ENCODE measurements at regions not wholly inside any gene's neighbourhood (a gene's known extent, or its start where the extent isn't known, plus 50 kb on each side); places are given as distances from the start of the nearest gene placed in this dataset.

GRCh38 chr15:46768287-46768686 is 949.0 kb upstream of the SEMA6D start:
- Histone ChIP-seq H3K14ac (ENCODE audit: insufficient read length) (no peak overlapping the region), H3K9ac (replicated peaks in 1 of 4; ENCODE audit: extremely low read depth in 1 of 4, low read depth in 3 of 4, low read length in 3 of 4) (no peak overlapping the region), H3K23ac (ENCODE audit: insufficient read length) (no peak overlapping the region), H2BK120ac (replicated peaks; ENCODE audit: low read depth, low read length) (no peak overlapping the region), H4K5ac (ENCODE audit: insufficient read length, low read depth, low read length) (no peak overlapping the region), H3K27me3 (replicated peaks in 1 of 4; ENCODE audit: control insufficient read depth in 3 of 4, extremely low read depth in 1 of 4, insufficient read depth in 3 of 4, low read length in 3 of 4) (no peaks in the 10 kb centered on the region), H3K18ac (ENCODE audit: extremely low read depth, low read length) (no peak overlapping the region), H3K9me3 (ENCODE audit: insufficient read depth in 2 of 2, low read depth in 1 of 2, low read length in 1 of 2) (peaks cover 12 to 16% of the 10 kb centered on the region in 2 experiments), H2AFZ (ENCODE audit: low read length) (no peak overlapping the region), H4K91ac (replicated peaks; ENCODE audit: insufficient read length, low read length) (no peak overlapping the region), H3K4me2 (ENCODE audit: insufficient read depth in 1 of 2, low read depth in 2 of 2, low read length in 2 of 2) (no peak overlapping the region), H4K20me1 (replicated peaks in 1 of 2; ENCODE audit: control insufficient read depth in 1 of 2, insufficient read depth in 2 of 2, low read length in 2 of 2) (no peaks in the 10 kb centered on the region), H3K79me2 (ENCODE audit: control insufficient read depth in 1 of 2, insufficient read depth in 2 of 2, low read length in 2 of 2) (no peaks in the 10 kb centered on the region), H3K4ac (replicated peaks; ENCODE audit: insufficient read length, low read depth, low read length) (no peak overlapping the region), H2BK5ac (ENCODE audit: low read depth, low read length) (no peak overlapping the region), H3K23me2 (ENCODE audit: low read depth, low read length) (no peaks in the 10 kb centered on the region), H3K4me3 (ENCODE audit: extremely low read depth in 1 of 4, insufficient read depth in 2 of 4, low read depth in 3 of 4, low read length in 4 of 4) (no peak overlapping the region), H2BK12ac (ENCODE audit: low read depth, low read length) (no peak overlapping the region), H3K36me3 (ENCODE audit: control insufficient read depth in 2 of 4, insufficient read depth in 4 of 4, low read length in 3 of 4) (peaks cover 0 to 3% (median 0%) of the 10 kb centered on the region in 4 experiments; a peak in 1 of 8 replicates), H3K79me1 (ENCODE audit: low read depth, low read length) (no peaks in the 10 kb centered on the region), H3K27ac (ENCODE audit: low read depth, low read length) (no peak overlapping the region), H3K4me1 (replicated peaks in 1 of 4; ENCODE audit: control insufficient read depth in 3 of 4, insufficient read depth in 4 of 4, low read length in 3 of 4) (no peaks in the 10 kb centered on the region), H3K56ac (replicated peaks; ENCODE audit: insufficient read length, low read depth, low read length) (no peak overlapping the region), H2BK15ac (ENCODE audit: low read length) (no peak overlapping the region), H2AK5ac (ENCODE audit: low read depth, low read length) (no peak overlapping the region), H2BK20ac (ENCODE audit: low read length) (no peak overlapping the region), H4K8ac (ENCODE audit: extremely low read depth, insufficient read depth, low read length) (no peak overlapping the region)
- CTCF ChIA-PET (ENCODE audit: partially characterized antibody) = no interaction called here
- POLR2A ChIA-PET (ENCODE audit: partially characterized antibody) = no interaction called here
- 87% methylated on average over 8 of the region's 8 CpGs; no CpG with 5 or more reads in 1 of the 2 experiments for WGBS, 2 experiments (ENCODE audit: extremely low coverage in 1 of 2, insufficient coverage in 1 of 2, insufficient read length in 1 of 2, insufficient replicate concordance in 2 of 2, low coverage in 1 of 2, low lambda C conversion rate in 2 of 2, missing lambda C conversion rate in 1 of 2)
- DNase-seq (ENCODE audit: low read depth in 1 of 2, low spot score in 2 of 2) (no peak), FAIRE-seq (no peak)
- TF ChIP-seq EP300 (IDR thresholded peaks at IDR 0.05; ENCODE audit: borderline replicate concordance in 1 of 2, low read depth in 2 of 2, low read length in 2 of 2) (peak in 1 of 2 experiments; percentile 90; a peak in 1 of 3 replicates), SIRT6 (IDR thresholded peaks at IDR 0.05; ENCODE audit: low read length) (no peak), CEBPB (IDR thresholded peaks at IDR 0.05; ENCODE audit: low read depth, low read length) (peak; percentile 55; the same call in 1 of the 2 replicates), TCF12 (IDR thresholded peaks at IDR 0.05; ENCODE audit: low read depth, low read length) (0 out of 2 replicates have a peak, but pooled peaks have one; percentile 50), RBBP5 (IDR thresholded peaks at IDR 0.05; ENCODE audit: borderline replicate concordance, low read depth, low read length) (no peak), YY1 (IDR thresholded peaks at IDR 0.05; ENCODE audit: low read depth, low read length) (0 out of 2 replicates have a peak, but pooled peaks have one; percentile 26), ZNF274 (IDR thresholded peaks at IDR 0.05; ENCODE audit: borderline replicate concordance, extremely low read depth, low read length) (no peak), SP1 (IDR thresholded peaks at IDR 0.05; ENCODE audit: low read depth, low read length) (0 out of 2 replicates have a peak, but pooled peaks have one; percentile 12)

Measured in H1 (cell line).